ENCODE measurements at regions not wholly inside any gene's neighbourhood (a gene's known extent, or its start where the extent isn't known, plus 50 kb on each side); places are given as distances from the start of the nearest gene placed in this dataset.

DNA sequence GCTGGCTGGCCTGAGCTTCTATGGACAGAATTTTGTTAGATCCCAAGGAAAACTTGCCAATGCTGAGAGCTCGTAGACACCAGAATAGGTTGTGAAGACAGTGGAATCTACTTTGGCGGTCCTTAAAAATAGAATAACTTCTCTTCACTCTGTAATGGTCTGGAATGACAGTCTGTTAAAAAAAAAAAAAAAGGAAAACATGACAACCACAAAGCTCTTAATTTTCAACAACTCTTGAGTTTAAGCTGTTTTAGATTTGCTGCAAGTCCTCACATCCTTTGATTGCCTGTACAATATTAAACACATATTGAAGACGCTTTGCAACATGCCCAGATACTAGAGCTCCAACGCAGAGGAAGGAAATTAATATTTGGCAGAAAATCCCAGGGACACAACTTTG, 122.8 kb upstream of the GALNT15 start:
- H3K56ac ChIP-seq (ENCODE audit: extremely low read depth, insufficient read depth, low read length), result no peak overlapping the region

More for the DNA sequence above, 122.8 kb upstream of the GALNT15 start:
- Histone ChIP-seq H3K27ac (ENCODE audit: insufficient read depth, low read length) (peak overlapping the region; percentile 35), H4K5ac (ENCODE audit: low read depth, low read length) (peak overlapping the region; percentile 88), H3K9me3 (ENCODE audit: control insufficient read depth, insufficient read depth, low read length) (no peaks in the 10 kb centered on the region), H3K4me2 (ENCODE audit: low read depth, low read length) (no peak overlapping the region), H3K27me3 (ENCODE audit: control insufficient read depth, insufficient read depth, low read length) (no peaks in the 10 kb centered on the region), H3K18ac (ENCODE audit: low read depth, low read length) (peak overlapping the region; percentile 92), H4K91ac (ENCODE audit: insufficient read depth, low read depth, low read length) (peak overlapping the region; percentile 85), H3K14ac (replicated peaks; ENCODE audit: low read depth, low read length) (peak overlapping the region; percentile 17; the same call in 1 of the 2 replicates), H4K8ac (ENCODE audit: low read depth in 2 of 2, low read length in 2 of 2) (peak overlapping the region; percentile 53 to 56; a peak in 2 of 4 replicates), H2BK20ac (ENCODE audit: low read depth, low read length) (peak overlapping the region; percentile 82; the same call in 1 of the 2 replicates), H2BK120ac (ENCODE audit: low read depth, low read length) (peak overlapping the region; percentile 89), H3K9me1 (ENCODE audit: insufficient read depth, low read length) (peaks cover 9% of the 10 kb centered on the region), H3K4me3 (ENCODE audit: insufficient read depth, low read depth, low read length) (no peak overlapping the region), H2BK5ac (ENCODE audit: low read depth, low read length, poor library complexity, severe bottlenecking) (peak overlapping the region; percentile 69), H3K9ac (ENCODE audit: low read depth, low read length) (no peak overlapping the region), H2BK15ac (ENCODE audit: low read depth, low read length) (peak overlapping the region; percentile 85; the same call in 1 of the 3 replicates), H2AK9ac (replicated peaks; ENCODE audit: low read depth, low read length, poor library complexity) (no peak overlapping the region), H2AK5ac (ENCODE audit: low read depth, low read length) (peak overlapping the region; percentile 71), H2AFZ (replicated peaks; ENCODE audit: low read length, poor library complexity) (no peak overlapping the region), H4K20me1 (ENCODE audit: insufficient read depth, low read length) (no peaks in the 10 kb centered on the region), H3K36me3 (ENCODE audit: control insufficient read depth, insufficient read depth, low read length) (no peaks in the 10 kb centered on the region), H3K4ac (ENCODE audit: low read depth, low read length) (peak overlapping the region; percentile 81), H3K4me1 (ENCODE audit: control insufficient read depth, insufficient read depth, low read length) (peaks cover 15% of the 10 kb centered on the region), H3K79me1 (ENCODE audit: low read depth in 1 of 2, low read length in 2 of 2) (no peaks in the 10 kb centered on the region), H3K23ac (ENCODE audit: low read depth, low read length) (no peak overlapping the region)
- DNase-seq (no peak), ATAC-seq (ENCODE audit: low read depth) (no peak)
- no TSS peak for BruUV-seq (replicated peaks)
- dilution Hi-C loops (cut with HindIII; ENCODE audit: low sequenced_read_pairs, unreplicated experiment), result no loop called here
- POLR2A ChIA-PET (ENCODE audit: unreplicated experiment), result no interaction called here
- WGBS, 2 experiments (ENCODE audit: extremely low coverage in 2 of 2, insufficient read length in 1 of 2), result no CpG with 5 or more reads among the region's 4 CpGs
- CTCF ChIA-PET, result interaction anchor here (0.6 to 4.1 kb wide), 3 partner anchors 9 to 127 kb away, joined by 3 to 21 read pairs (median 4); no protein-coding TSS in a partner anchor
- intact Hi-C loops (cut with micrococcal nuclease), result no loop called here
- in situ Hi-C loops (cut with MboI; ENCODE audit: low sequenced_read_pairs), result loop anchor here (25.0 kb wide), 1 partner anchor 414 kb away; no protein-coding TSS in a partner anchor
- TF ChIP-seq BHLHE40 (IDR thresholded peaks at IDR 0.05; ENCODE audit: low read depth, low read length) (no peak), MAZ (IDR thresholded peaks at IDR 0.05; ENCODE audit: borderline replicate concordance, low read depth, low read length) (no peak), FOS (IDR thresholded peaks at IDR 0.05; ENCODE audit: low read depth, low read length) (no peak), NFE2L2 (IDR thresholded peaks at IDR 0.05; ENCODE audit: low read depth, low read length) (no peak), SMC3 (IDR thresholded peaks at IDR 0.05; ENCODE audit: low read depth, low read length) (no peak), POLR2A (IDR thresholded peaks at IDR 0.05; ENCODE audit: low read depth, low read length) (no peak), RAD21 (IDR thresholded peaks at IDR 0.05; ENCODE audit: low read length) (no peak), CEBPB (IDR thresholded peaks at IDR 0.05; ENCODE audit: low read depth, low read length) (no peak), MXI1 (IDR thresholded peaks at IDR 0.05; ENCODE audit: borderline replicate concordance, low read depth, low read length) (no peak), RCOR1 (IDR thresholded peaks at IDR 0.05; ENCODE audit: insufficient replicate concordance, low read length) (no peak), RFX5 (IDR thresholded peaks at IDR 0.05; ENCODE audit: low read depth, low read length) (no peak), MAFK (IDR thresholded peaks at IDR 0.05; ENCODE audit: low read depth, low read length) (no peak), CHD1 (IDR thresholded peaks at IDR 0.05; ENCODE audit: low read depth, low read length) (no peak)
- TF ChIP-seq, protein P1, sequence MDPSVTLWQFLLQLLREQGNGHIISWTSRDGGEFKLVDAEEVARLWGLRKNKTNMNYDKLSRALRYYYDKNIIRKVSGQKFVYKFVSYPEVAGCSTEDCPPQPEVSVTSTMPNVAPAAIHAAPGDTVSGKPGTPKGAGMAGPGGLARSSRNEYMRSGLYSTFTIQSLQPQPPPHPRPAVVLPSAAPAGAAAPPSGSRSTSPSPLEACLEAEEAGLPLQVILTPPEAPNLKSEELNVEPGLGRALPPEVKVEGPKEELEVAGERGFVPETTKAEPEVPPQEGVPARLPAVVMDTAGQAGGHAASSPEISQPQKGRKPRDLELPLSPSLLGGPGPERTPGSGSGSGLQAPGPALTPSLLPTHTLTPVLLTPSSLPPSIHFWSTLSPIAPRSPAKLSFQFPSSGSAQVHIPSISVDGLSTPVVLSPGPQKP (IDR thresholded peaks at IDR 0.05; ENCODE audit: borderline replicate concordance, low read depth, low read length), result no peak
- TF ChIP-seq, protein P2, sequence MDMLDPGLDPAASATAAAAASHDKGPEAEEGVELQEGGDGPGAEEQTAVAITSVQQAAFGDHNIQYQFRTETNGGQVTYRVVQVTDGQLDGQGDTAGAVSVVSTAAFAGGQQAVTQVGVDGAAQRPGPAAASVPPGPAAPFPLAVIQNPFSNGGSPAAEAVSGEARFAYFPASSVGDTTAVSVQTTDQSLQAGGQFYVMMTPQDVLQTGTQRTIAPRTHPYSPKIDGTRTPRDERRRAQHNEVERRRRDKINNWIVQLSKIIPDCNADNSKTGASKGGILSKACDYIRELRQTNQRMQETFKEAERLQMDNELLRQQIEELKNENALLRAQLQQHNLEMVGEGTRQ (IDR thresholded peaks at IDR 0.05; ENCODE audit: low read depth, low read length), result no peak
- TF ChIP-seq, protein P3, sequence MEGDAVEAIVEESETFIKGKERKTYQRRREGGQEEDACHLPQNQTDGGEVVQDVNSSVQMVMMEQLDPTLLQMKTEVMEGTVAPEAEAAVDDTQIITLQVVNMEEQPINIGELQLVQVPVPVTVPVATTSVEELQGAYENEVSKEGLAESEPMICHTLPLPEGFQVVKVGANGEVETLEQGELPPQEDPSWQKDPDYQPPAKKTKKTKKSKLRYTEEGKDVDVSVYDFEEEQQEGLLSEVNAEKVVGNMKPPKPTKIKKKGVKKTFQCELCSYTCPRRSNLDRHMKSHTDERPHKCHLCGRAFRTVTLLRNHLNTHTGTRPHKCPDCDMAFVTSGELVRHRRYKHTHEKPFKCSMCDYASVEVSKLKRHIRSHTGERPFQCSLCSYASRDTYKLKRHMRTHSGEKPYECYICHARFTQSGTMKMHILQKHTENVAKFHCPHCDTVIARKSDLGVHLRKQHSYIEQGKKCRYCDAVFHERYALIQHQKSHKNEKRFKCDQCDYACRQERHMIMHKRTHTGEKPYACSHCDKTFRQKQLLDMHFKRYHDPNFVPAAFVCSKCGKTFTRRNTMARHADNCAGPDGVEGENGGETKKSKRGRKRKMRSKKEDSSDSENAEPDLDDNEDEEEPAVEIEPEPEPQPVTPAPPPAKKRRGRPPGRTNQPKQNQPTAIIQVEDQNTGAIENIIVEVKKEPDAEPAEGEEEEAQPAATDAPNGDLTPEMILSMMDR (conservative IDR thresholded peaks at IDR 0.05; ENCODE audit: low read depth, low read length), result no peak

Measured in IMR-90 (cell line).